ENCODE measurements at regions not wholly inside any gene's neighbourhood (a gene's known extent, or its start where the extent isn't known, plus 50 kb on each side); places are given as distances from the start of the nearest gene placed in this dataset.

DNA sequence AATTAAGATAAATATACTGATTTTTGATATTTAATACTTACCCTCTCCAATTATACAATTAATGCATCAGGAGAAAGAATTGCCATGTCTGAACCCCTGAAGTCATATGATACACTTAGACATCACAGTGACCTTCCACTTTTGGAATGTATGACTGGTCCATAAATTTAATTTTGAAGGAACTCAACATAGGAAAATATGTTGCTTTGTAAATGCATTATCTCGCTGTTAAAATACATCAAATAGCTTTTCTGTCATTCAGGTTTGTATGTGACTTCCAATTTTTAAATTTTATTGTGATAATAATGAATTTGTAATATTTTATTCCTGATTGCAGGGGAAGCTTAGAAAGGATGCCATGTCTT lies 631.9 kb upstream of the ANKRD30A start:
- Histone ChIP-seq H3K27me3 (no peaks in the 10 kb centered on the region), H3K36me3 (no peaks in the 10 kb centered on the region), H3K27ac (no peak overlapping the region), H3K4me3 (no peak overlapping the region), H3K9me3 (no peaks in the 10 kb centered on the region), H3K4me1 (no peaks in the 10 kb centered on the region)
- DNase-seq: no peak
- 74 to 88% (median 88%) methylated on average over 1 of the region's 1 CpG for WGBS, 5 donors
- intact Hi-C loops (cut with DNase I; ENCODE audit: low total_unique reads): no loop called here
- no peak for TF ChIP-seq EP300 (IDR thresholded peaks at IDR 0.05)
- TF ChIP-seq POLR2AphosphoS5 (IDR thresholded peaks at IDR 0.05): no peak

DNA sequence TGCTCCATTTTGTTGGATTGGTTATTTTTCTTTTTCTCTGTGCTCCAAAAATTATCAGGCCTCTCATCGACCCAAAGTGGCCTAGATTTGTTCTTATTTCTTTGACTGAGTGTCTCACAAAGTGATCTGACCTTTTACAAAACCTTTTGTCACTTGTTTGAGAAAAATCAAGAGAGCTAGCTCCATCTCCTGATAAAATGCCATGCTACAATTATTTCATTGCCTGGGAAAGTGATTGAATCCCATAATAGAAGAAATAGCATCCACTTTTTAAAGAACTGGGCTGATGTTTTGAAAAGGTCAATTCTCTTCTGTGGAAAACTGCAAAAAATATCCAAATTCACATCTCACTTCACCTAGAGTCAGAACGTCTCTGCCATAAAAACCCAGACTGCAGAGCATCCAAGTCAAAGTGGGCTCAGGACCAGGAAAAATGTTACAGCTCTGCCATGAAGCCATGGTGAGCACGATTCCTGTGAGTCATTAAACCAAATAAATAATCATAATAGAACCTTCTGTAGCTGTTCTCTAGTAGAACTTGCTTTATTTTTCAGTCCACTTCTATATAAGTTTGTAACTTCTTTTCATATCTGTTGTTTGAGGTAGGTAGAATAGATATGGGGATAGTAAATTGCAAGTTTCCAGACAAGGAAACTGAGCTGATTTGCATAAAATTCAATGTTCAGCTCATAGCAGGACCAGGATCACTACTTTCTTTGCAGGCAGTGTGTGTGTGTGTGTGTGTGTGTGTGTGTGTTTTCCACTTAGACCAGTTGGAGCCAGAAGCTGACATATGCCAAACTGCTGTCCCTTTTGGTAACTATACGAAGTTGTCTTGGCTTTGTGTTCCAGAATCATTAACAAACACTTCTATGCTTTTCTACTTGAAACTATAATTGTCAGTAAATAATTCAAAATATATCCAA lies 632.5 kb upstream of the ANKRD30A start:
- DNase-seq: no peak
- intact Hi-C loops (cut with DNase I; ENCODE audit: low total_unique reads): no loop called here
- H3K36me3 ChIP-seq: no peaks in the 10 kb centered on the region
- no peaks in the 10 kb centered on the region for H3K9me3 ChIP-seq
- WGBS, 5 donors: 49 to 61% (median 60%) methylated on average over 4 of the region's 4 CpGs
- H3K4me3 ChIP-seq: no peak overlapping the region
- no peak for TF ChIP-seq POLR2AphosphoS5 (IDR thresholded peaks at IDR 0.05)
- TF ChIP-seq, protein P1, sequence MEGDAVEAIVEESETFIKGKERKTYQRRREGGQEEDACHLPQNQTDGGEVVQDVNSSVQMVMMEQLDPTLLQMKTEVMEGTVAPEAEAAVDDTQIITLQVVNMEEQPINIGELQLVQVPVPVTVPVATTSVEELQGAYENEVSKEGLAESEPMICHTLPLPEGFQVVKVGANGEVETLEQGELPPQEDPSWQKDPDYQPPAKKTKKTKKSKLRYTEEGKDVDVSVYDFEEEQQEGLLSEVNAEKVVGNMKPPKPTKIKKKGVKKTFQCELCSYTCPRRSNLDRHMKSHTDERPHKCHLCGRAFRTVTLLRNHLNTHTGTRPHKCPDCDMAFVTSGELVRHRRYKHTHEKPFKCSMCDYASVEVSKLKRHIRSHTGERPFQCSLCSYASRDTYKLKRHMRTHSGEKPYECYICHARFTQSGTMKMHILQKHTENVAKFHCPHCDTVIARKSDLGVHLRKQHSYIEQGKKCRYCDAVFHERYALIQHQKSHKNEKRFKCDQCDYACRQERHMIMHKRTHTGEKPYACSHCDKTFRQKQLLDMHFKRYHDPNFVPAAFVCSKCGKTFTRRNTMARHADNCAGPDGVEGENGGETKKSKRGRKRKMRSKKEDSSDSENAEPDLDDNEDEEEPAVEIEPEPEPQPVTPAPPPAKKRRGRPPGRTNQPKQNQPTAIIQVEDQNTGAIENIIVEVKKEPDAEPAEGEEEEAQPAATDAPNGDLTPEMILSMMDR (IDR thresholded peaks at IDR 0.05): no peak
- TF ChIP-seq POLR2A (IDR thresholded peaks at IDR 0.05): no peak
- TF ChIP-seq EP300 (IDR thresholded peaks at IDR 0.05): no peak
- no peak overlapping the region for H3K27ac ChIP-seq
- no peaks in the 10 kb centered on the region for H3K27me3 ChIP-seq
- no peaks in the 10 kb centered on the region for H3K4me1 ChIP-seq

DNA sequence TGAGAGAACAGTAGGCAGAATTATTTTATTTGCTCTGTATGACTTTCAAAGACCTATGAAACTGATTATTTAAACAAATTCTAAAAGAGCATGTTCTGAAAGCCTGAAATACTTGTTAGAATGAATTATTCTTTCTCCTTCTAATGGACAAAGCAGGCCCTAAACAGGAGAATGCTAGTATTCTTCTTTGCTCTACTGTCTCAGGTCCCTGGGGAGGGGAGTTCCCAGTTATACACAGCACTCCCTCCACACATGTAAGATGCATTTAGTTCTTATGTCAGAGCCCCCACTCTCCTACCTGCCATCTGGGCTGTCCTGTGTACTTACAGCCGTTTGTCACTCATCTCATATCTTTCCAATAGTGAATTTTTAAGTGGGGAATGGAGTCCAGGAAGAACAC lies 633.5 kb upstream of the ANKRD30A start:
- TF ChIP-seq, protein P1 (IDR thresholded peaks at IDR 0.05): no peak
- TF ChIP-seq POLR2A (IDR thresholded peaks at IDR 0.05): no peak
- no peak for TF ChIP-seq EP300 (IDR thresholded peaks at IDR 0.05)
- TF ChIP-seq POLR2AphosphoS5 (IDR thresholded peaks at IDR 0.05): no peak

DNA sequence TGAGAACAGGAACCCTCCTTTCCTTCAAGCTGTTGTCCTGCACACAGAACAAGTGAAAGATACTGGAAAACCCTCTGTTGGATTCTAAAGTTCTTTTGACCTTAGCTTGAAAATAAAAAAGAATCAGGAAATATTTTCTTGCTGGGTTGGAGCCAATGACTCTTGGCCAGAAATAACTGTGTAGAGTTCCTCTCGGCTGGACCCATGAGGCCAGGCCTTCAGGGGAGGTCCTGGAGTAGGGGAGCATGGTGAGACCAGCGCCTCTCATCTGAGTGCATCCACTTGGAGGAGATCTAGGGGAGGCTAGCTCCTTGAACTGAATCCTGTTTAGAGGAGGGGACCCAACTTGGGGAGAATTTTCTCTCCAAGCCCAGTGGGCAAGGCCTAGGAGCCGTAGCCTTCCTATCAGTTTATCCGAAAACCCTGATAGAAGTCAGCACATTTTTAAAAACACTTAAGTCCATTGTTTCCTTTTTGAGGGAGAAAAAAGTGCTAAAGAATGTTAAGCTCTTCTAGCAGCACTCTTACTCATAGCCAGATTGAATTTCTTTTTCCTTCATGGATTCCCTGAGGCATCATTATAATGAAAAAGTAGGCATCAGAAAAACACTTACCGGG lies 635.7 kb upstream of the ANKRD30A start:
- H3K27ac ChIP-seq: peak overlapping the region in 1 of 5 donors; percentile 19
- no peaks in the 10 kb centered on the region for H3K9me3 ChIP-seq
- intact Hi-C loops (cut with DNase I; ENCODE audit: low total_unique reads): no loop called here
- DNase-seq: peak in 1 of 2 donors; percentile 30
- no peak for TF ChIP-seq POLR2A (IDR thresholded peaks at IDR 0.05)
- TF ChIP-seq, protein P1 (IDR thresholded peaks at IDR 0.05): no peak
- no peak for TF ChIP-seq POLR2AphosphoS5 (IDR thresholded peaks at IDR 0.05)
- TF ChIP-seq EP300 (IDR thresholded peaks at IDR 0.05): no peak
- no peaks in the 10 kb centered on the region for H3K4me1 ChIP-seq
- no peaks in the 10 kb centered on the region for H3K36me3 ChIP-seq
- 60 to 73% (median 69%) methylated on average over 5 of the region's 5 CpGs for WGBS, 5 donors
- no peaks in the 10 kb centered on the region for H3K27me3 ChIP-seq
- H3K4me3 ChIP-seq: no peak overlapping the region

More for the DNA sequence above, 633.5 kb upstream of the ANKRD30A start:
- WGBS, 5 donors: 61 to 81% (median 74%) methylated on average over 1 of the region's 1 CpG
- Histone ChIP-seq H3K36me3 (no peaks in the 10 kb centered on the region), H3K4me1 (no peaks in the 10 kb centered on the region), H3K27me3 (no peaks in the 10 kb centered on the region), H3K9me3 (no peaks in the 10 kb centered on the region), H3K27ac (no peak overlapping the region), H3K4me3 (no peak overlapping the region)
- intact Hi-C loops (cut with DNase I; ENCODE audit: low total_unique reads): no loop called here
- no peak for DNase-seq
